Mucosa of descending colon (tissue), 3 donors: ENCODE measurements at regions not wholly inside any gene's neighbourhood (a gene's known extent, or its start where the extent isn't known, plus 50 kb on each side); places are given as distances from the start of the nearest gene placed in this dataset.

ENCODE experiments used
- ATAC-seq: fragments of 200-7000 bp; cut with Tn5 transposase; one replicate; pipeline ENCODE4 v1.9.1; 2020; ENCODE audit warnings: mild to moderate bottlenecking, moderate library complexity
- DNase-seq, 3 donors: peaks; one replicate each; pipeline ENCODE4 v3.0.0-alpha.2; 2020
- H3K36me3 ChIP-seq: fragments of 200-600 bp; one replicate; pipeline ENCODE4 v1.8.0; 2021; ENCODE audit warnings: low read depth, mild to moderate bottlenecking
- H3K4me1 ChIP-seq: fragments of 200-600 bp; one replicate; pipeline ENCODE4 v1.8.0; 2021; ENCODE audit warnings: low read depth, mild to moderate bottlenecking
- H3K4me3 ChIP-seq: fragments of 200-600 bp; one replicate; pipeline ENCODE4 v1.8.0; 2021; ENCODE audit warnings: mild to moderate bottlenecking
- H3K9me3 ChIP-seq: fragments of 200-600 bp; one replicate; pipeline ENCODE4 v1.8.0; 2021; ENCODE audit warnings: mild to moderate bottlenecking
- intact Hi-C, 2 donors: fragments of 100-400 bp; cut with DNase I in 1 of 2; cut with micrococcal nuclease in 1 of 2; formaldehyde crosslinking; loops; one replicate each; pipeline versions ENCODE4 v1.11.0 to v1.11.1; 2022; cut with DNase I, micrococcal nuclease
- TF ChIP-seq, protein P1 (sequence below): fragments of 200-600 bp; IDR thresholded peaks from one replicate; pipeline ENCODE4 v1.8.0; 2022; ENCODE audit warnings: antibody characterized with exemption, mild to moderate bottlenecking
- donor health status: DM: no; HTN: no; CAD: no; lungs with moderate emphysema.
- donor health status: DM: no; HTN: no; CAD: no.
- donor health status: DM: no; HTN: yes; CAD: no.

DNA sequence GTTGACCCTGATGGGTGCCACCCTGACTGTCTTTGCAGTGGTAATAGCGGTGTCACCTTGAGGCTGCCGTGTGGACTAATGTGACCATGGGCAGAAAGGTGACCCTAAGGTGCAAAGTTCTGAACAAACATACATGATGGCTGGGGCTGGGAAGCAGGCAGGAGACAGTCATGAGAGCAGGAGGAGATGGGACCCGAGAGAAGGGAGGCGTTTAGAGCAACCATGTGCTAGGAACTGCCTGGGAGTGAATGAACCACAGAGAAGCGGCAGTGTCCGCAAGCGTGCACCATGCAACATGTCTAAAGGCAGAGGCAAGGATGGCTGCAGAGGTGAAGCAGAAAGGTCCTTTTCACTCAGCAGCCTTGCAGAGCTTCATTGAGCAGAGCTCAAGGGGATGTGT lies 113.1 kb upstream of the GDF10 start:
- TF ChIP-seq, protein P1, sequence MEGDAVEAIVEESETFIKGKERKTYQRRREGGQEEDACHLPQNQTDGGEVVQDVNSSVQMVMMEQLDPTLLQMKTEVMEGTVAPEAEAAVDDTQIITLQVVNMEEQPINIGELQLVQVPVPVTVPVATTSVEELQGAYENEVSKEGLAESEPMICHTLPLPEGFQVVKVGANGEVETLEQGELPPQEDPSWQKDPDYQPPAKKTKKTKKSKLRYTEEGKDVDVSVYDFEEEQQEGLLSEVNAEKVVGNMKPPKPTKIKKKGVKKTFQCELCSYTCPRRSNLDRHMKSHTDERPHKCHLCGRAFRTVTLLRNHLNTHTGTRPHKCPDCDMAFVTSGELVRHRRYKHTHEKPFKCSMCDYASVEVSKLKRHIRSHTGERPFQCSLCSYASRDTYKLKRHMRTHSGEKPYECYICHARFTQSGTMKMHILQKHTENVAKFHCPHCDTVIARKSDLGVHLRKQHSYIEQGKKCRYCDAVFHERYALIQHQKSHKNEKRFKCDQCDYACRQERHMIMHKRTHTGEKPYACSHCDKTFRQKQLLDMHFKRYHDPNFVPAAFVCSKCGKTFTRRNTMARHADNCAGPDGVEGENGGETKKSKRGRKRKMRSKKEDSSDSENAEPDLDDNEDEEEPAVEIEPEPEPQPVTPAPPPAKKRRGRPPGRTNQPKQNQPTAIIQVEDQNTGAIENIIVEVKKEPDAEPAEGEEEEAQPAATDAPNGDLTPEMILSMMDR: no peak
- intact Hi-C loops: no loop called here
- no peaks in the 10 kb centered on the region for H3K36me3 ChIP-seq
- no peaks in the 10 kb centered on the region for H3K9me3 ChIP-seq
- H3K4me3 ChIP-seq: no peak overlapping the region
- DNase-seq (no peak), ATAC-seq (no peak)
- peaks cover 19% of the 10 kb centered on the region for H3K4me1 ChIP-seq

DNA sequence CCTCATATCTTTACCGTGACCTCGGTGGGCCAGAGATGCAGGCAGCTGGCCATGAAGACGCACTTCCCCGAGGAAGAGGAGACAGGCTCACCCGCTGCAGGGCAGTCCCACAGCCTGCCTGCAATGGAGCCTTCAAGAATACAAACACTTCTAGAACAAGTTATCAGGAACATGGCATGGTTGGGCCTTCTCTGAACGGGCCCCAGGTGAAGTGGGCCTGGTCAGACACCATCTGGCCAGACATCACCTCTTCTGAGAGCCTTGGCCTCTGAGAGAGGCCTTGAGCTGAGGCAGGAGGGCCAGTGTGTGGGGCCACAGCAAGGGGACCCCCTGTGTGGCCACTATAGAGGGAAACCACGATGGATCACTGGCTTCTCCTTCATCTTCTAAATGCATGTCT lies 112.4 kb upstream of the GDF10 start:
- Histone ChIP-seq H3K9me3 (no peaks in the 10 kb centered on the region), H3K36me3 (no peaks in the 10 kb centered on the region), H3K4me1 (peaks cover 19% of the 10 kb centered on the region), H3K4me3 (no peak overlapping the region)
- TF ChIP-seq, protein P1: no peak
- intact Hi-C loops: no loop called here
- ATAC-seq (no peak), DNase-seq (no peak)

DNA sequence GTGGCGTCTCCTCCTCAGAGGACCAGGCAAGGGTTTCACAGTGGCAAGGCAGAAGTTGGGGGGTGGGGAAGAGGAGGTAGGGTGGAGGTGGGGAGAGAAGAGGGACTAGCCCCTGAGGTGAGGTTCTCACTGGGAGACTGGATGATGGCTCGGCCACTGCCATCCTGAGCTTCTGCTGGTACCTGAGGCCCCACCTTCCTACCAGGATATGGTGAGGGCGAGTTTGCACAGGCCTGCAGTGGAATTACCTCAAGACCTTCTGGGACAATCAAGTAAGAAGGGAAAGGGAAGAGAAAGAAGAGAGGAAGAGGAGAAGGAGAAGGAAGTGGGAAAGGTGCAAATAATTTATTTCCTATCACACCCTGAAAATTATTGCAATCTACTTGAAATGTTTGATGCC lies 111.8 kb upstream of the GDF10 start:
- no peaks in the 10 kb centered on the region for H3K9me3 ChIP-seq
- intact Hi-C loops: no loop called here
- H3K36me3 ChIP-seq: no peaks in the 10 kb centered on the region
- peaks cover 19% of the 10 kb centered on the region for H3K4me1 ChIP-seq
- no peak overlapping the region for H3K4me3 ChIP-seq
- TF ChIP-seq, protein P1: no peak
- no peak for DNase-seq
- ATAC-seq: no peak

DNA sequence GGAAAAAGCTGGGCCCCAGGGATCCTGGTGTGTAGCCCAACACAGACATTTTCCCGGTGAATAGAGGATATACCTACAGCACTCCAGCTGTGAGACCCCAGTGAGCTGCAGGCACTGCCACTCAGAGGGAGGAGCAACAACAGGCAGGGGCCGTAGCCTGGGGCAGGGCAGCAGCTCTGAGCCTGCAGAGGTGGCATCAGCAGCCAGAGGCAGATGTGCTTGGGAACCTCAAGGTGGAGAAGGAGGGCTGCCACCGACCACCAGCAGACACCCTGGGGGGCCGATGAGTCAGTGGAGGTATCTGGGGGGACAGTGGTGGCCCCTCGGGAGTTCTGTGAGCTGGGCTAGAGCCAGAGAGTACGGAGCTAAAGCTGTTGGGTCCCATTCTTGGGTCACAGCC lies 110.2 kb upstream of the GDF10 start:
- Histone ChIP-seq H3K36me3 (no peaks in the 10 kb centered on the region), H3K4me1 (peaks cover 19% of the 10 kb centered on the region), H3K4me3 (no peak overlapping the region), H3K9me3 (no peaks in the 10 kb centered on the region)
- TF ChIP-seq, protein P1: no peak
- ATAC-seq (no peak), DNase-seq (no peak)
- intact Hi-C loops: no loop called here

DNA sequence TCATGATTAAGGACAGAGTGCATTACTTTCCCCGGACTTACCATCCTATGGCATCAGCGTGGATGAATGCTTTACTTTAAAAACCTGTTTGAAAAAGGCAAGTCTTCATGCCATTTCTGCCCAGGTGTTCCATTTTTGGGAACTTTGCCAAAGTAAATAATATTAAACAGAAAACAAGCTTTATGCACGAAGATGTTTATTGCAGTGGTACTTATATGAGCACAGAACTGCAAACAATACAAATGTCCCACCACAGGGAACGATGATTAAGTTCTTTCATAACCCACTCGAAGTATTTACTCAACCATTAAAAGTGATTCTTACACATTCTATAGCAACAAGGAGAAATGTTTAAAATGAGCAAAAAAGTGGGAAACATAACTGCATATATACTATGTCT lies 109.7 kb upstream of the GDF10 start:
- Histone ChIP-seq H3K4me1 (peaks cover 19% of the 10 kb centered on the region), H3K36me3 (no peaks in the 10 kb centered on the region), H3K9me3 (no peaks in the 10 kb centered on the region), H3K4me3 (no peak overlapping the region)
- TF ChIP-seq, protein P1: no peak
- peak; percentile 58 for ATAC-seq
- DNase-seq: no peak
- intact Hi-C loops: no loop called here

DNA sequence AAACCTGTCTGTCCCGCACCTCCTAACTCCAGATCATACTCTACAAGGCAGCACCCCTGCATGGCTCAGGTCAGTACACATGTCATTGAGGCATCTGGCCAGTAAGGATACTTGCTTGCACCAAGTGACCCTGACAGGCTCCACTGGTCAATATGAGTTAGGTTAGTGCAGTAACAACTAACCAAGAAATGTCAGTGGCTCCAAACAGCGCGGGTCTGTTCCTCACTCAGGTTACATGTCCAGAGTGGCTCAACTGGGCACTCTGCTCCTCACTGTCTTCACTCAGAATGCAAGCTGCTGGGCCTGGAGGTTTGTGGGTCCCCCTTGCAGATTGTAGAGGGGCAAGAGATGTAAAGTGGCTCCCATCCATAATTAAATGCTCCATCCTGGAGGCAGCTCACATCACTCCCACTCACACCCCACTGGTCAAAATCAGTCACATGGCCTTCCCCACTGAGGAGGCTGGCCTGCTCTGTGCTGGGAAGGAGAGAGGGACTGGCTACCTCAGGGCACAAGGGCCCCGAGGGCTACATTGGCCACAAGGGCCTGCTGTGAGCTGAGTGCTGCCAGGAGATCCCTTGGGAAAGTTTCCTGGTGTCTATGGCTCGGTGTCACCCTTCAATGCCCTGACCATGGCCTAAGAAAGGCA lies 109.1 kb upstream of the GDF10 start:
- no peak for DNase-seq

More for the DNA sequence above, 109.1 kb upstream of the GDF10 start:
- peak; percentile 18 for ATAC-seq
- intact Hi-C loops: no loop called here
- H3K36me3 ChIP-seq: no peaks in the 10 kb centered on the region
- H3K4me1 ChIP-seq: peaks cover 19% of the 10 kb centered on the region
- H3K9me3 ChIP-seq: no peaks in the 10 kb centered on the region
- TF ChIP-seq, protein P1: no peak
- H3K4me3 ChIP-seq: no peak overlapping the region
